ENCODE measurements at regions not wholly inside any gene's neighbourhood (a gene's known extent, or its start where the extent isn't known, plus 50 kb on each side); places are given as distances from the start of the nearest gene placed in this dataset.
"Not testable (repeated sequence)": the region's sequence is repeated elsewhere in the genome, so short reads cannot be mapped to it uniquely, and the experiment has no call there.

- TF ChIP-seq, protein P1, sequence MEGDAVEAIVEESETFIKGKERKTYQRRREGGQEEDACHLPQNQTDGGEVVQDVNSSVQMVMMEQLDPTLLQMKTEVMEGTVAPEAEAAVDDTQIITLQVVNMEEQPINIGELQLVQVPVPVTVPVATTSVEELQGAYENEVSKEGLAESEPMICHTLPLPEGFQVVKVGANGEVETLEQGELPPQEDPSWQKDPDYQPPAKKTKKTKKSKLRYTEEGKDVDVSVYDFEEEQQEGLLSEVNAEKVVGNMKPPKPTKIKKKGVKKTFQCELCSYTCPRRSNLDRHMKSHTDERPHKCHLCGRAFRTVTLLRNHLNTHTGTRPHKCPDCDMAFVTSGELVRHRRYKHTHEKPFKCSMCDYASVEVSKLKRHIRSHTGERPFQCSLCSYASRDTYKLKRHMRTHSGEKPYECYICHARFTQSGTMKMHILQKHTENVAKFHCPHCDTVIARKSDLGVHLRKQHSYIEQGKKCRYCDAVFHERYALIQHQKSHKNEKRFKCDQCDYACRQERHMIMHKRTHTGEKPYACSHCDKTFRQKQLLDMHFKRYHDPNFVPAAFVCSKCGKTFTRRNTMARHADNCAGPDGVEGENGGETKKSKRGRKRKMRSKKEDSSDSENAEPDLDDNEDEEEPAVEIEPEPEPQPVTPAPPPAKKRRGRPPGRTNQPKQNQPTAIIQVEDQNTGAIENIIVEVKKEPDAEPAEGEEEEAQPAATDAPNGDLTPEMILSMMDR (IDR thresholded peaks at IDR 0.05; ENCODE audit: low read depth, low read length, missing input control): not testable (repeated sequence)
- TF ChIP-seq RAD21 (IDR thresholded peaks at IDR 0.05); TAF1 (conservative IDR thresholded peaks at IDR 0.05); RXRA (IDR thresholded peaks at IDR 0.05): not testable (repeated sequence)
- TF ChIP-seq, protein P2, sequence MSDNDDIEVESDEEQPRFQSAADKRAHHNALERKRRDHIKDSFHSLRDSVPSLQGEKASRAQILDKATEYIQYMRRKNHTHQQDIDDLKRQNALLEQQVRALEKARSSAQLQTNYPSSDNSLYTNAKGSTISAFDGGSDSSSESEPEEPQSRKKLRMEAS (IDR thresholded peaks at IDR 0.05): not testable (repeated sequence)
These were observed 95.8 kb downstream of the SPDYE17 start for GRCh38 chr7:76936346-76936745.
